Stimulated activated CD4-positive, alpha-beta T cell treated with anti-CD3 and anti-CD28 coated beads, Interleukin-1b, Interleukin-23, amount 100 ng/mL, for 48 hours (primary cell): ENCODE measurements at regions not wholly inside any gene's neighbourhood (a gene's known extent, or its start where the extent isn't known, plus 50 kb on each side); places are given as distances from the start of the nearest gene placed in this dataset.

Experiments used
- DNase-seq: peaks from one replicate; pipeline ENCODE4 v3.0.0-alpha.2; 2020

DNA sequence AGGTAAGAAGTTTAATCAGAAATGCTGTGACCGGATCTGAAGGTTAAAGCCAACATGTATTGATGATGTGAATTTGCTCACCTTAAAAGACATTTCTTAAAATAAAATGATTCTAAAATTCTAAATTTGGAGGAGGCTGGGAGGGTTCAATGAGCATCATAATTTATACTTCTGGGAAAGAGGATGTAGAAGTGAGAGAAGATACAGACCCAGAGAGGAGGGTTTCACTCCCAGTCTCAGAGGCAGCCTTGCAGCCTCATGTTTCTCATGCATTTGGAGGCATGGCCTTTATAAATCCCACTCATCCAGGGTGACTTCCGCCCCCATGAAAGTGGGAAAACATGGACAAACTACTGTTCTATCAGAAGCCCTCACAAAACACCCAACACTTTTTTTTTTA is 305.6 kb upstream of the PITRM1 start:
- no peak for DNase-seq

DNA sequence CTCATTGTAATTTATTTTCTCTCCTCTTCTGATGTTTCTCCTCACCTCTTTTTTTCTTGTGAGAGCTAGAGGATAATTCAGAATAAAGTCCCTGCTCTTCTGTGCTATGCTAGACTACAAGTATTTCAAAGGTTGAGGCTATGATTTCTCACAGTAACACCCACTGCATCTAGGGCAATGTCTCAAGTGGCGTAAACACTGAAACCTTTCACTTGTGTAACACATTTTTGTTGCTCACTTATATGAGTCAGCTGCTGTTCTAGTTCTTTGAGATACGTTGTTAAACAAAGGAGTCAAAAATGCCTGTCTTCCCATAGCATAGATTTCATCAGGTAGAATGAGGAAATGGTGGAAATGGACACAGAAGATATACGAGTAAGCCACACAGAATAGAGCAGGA is 305.1 kb upstream of the PITRM1 start:
- DNase-seq, result no peak

DNA sequence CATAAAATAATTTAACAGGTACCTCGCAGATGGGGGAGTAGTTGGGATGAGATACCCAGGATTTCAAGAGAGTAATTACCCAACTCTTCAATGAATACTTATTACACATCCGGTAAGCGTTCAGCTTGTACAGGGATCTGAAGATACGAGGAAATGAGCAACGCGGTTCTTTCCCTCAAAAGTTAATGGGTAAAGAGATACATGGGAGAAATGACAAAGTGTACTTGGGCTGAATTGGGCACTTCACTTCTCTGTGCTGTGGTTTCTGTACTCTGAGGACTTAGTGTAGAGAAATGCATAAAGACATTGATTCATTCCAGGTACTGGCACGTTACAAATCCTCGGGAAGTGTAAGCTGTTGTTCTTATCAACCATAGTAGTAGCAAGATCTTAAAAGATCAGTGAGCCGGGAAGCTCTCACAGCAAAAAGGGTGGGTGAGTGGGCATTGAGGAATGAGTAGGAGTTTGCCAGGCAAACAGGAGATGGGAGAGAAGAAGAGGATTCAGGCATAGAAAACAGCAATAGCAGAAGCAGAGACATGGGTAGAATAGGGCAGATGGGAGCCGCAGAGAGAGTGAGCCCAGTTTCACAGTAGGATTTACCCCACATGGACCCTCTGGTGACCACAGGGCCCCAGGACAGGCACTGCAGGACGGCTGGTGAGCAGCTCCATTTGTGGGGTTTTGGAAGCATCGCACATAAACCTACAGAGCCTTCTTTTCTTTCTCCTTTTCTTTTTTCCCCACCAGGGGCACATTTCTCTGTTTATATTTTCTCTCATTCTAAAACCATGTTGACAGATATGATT is 304.3 kb upstream of the PITRM1 start:
- DNase-seq, result no peak

DNA sequence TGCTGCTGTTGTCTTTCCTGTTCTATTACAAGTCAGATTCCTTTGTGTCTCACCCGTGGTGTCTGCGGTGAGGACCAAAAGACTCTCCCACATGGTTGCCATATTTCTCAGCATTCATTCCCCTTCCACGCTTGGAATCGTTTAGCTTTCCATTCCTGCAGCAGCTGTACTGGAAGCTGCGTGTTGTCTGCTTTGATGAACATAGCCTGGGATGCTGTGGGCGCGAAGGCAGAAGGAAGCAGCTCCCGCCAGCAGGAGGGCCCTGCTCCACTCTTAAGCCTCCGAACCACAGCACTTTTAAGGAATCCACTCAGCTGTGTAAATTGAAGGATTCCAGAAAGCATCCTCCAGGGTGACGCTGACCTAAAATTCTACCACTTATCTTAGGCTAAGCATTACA is 303.6 kb upstream of the PITRM1 start:
- DNase-seq, result no peak

DNA sequence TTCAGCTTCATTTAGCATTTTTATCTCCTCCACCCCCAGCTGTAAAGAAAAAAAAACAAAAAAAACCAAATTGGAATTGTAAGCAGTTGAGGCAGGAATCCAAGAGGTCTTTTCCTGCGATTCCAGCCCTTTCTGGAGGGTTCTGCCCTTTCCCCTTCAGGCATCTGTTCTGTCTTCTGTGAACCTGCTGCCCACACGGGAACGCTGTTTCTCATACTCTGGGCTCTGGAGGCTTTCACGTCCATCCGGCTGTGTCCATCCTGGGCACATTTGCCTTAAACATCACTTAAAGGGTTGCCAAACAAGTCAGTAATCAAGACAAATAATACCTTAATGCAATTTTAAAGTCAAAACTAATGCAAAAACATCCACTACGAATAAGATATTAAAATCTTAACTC is 302.8 kb upstream of the PITRM1 start:
- DNase-seq, result no peak

DNA sequence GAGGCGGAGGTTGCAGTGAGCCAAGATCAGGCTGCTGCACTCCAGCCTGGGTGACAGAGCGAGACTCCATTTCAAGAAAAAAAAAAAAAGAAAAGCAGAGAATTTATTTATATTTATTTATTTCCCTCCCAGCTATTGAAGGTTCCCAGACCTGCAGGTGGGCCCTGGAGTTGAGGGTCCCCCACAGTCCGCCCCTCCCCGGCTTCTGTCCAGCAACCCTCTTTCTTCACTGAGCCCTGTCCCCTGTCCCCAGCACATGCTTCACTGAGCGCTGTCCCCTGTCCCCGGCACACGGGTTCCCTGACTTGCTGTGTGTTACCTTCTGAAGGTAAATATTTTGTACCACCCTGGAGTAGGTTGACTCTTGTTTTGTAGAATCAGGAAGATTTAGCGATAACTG is 301.7 kb upstream of the PITRM1 start:
- DNase-seq, result no peak

DNA sequence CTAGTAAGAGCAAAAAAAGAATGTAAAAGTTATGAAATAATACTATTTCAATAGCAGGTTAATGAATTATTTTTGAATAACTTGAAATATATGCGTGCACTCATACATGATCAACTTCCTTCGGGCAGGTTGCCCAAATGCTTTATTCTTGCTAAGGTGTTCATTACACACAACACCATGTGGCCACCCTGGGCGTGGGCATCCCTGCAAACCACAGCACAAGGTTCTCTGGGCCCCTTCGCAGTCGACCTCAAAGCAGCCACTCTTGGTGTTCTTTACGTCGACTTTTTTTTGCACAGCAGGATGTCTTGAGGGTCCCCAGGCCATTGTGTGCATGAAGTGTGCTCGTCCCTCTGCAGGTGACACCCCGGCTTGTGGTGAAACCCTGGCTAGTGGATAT is 300.7 kb upstream of the PITRM1 start:
- no peak for DNase-seq

DNA sequence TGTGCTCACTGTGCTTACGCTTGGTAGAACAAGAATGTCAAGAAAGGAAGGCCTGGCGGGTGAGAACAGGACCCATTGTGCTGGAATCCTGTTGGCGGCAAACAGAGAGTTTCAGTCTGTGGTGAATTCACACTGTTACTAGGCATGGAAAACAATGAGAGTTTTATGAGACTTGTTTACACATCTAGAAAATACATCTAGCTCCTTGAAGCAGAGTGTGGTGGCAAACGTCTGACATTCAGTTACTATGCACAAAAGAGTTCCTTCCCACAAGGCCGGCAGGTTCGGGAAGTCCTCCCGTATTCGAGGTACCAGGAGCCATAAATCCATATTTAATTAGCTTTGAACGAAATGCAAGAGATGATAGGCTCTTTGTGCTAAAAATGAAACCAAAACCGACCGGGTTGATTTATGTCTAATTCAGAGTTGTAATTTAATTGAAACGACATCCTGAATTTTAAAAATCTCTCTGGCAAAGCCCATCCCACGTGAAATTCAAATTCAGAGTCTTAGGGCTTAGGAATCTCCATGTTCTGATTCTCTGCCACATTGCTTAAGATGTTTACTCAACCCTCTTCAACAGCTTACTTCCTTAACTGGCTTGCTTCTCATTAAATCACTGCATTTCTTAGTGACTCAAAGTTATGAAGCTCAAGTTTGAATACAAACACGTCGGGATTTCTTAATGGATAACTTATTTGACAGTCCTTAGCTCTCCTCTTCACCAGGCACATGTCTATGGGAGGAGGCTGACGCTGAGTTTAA is 299.9 kb upstream of the PITRM1 start:
- DNase-seq, result no peak

DNA sequence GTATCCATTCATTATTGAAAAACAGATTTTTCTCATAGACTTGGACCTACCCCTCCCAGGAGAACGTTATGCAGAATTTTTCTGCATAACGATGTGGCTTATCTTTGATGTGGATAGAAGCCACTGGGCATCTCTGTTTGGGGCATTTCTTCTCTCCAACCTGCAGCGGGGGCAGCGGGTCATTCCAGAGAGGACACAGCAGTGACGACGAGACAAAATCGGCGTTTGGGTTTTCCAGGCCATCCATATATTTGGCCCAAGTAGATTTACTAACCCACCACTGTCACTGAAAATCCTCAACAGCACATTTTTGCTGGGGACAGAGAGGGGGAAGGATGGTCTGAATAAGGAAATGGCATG is 299.3 kb upstream of the PITRM1 start:
- DNase-seq, result no peak

DNA sequence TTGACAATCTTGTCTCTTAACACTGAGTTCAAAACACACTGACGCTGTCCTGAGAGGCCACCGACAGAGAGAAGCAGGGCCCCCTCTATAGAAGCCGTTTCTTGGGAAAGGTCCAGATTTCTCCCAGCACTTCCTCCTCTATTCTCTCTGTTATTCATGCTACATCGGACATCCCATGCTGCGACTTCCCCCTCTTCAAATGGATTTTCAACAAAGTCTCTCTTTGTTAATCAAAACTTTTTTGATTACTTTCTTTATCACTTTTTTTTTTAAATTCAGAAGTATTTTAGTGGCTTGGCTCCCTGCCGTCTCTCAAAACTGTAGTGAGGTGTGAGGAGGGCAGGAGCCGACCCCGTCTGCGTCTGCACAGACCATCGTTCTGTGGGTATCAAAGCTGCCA is 298.9 kb upstream of the PITRM1 start:
- no peak for DNase-seq

DNA sequence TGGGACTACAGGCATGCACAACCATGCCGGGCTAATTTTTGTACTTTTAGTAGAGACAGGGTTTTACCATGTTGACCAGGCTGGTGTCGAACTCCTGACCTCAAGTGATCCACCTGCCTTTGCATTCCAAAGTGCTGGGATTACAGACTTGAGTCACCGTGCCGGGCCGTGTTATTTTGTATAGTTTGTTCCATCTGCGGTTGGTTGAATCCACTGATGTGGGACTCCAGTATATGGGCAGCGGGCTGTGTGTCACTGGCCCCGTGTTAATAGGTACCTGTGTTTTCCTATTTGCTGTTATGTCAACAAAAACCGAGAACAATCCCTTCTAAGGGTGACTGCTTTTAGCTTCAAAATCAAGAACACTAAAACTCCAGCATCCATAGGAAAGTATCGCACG is 297.6 kb upstream of the PITRM1 start:
- DNase-seq, result no peak

DNA sequence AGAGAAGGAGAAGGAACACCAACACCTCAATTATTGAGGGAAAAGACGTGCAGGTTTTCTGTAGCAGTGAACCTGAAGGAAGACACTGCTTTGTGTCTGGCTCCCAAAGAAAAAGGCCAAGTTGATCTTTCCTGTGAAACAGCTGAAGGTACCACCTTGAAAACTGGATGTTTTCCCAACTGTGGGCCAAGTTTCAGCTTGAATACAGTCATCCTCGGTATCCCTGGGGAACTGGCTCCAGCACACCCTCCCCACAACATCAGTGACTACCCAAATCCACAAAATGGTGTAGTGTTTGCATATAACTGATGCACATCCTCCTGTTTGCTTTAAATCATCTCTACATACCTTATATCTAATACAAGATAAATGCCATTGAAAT is 297.0 kb upstream of the PITRM1 start:
- no peak for DNase-seq

DNA sequence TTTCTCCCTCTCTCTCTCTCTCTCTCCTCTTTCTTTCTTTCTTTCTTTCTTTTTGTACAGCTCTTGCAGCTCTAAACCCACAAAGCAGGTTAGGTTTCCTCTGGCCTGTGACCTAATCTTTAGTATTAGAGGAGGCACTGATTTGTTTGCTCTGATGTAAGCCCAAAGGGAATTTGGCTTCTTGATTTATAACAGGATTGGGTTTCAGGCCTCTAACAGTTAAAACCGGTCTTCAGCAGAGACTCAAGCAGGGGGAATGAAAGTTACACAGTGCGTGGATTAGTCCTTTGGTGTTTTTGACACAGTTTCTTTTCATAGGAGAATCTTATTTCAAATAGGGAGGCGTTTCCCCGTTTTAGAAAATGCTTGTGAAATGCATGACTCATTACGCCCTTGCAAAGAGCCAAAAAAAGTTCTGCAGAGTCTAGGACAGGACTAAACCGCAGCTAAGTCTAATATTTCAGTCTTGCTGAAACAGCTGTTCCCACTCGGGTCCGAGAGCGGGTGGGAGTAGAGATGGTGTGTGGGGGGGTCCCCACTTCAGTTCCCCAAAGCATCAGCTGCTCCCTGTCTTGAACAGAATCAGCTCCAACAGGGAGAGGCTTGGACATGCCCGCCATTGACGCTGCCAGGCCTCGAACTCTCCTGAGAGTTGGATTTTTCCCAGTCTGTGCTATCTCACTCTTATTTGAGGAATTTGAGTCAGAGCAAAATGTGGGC is 296.5 kb upstream of the PITRM1 start:
- DNase-seq, result no peak

DNA sequence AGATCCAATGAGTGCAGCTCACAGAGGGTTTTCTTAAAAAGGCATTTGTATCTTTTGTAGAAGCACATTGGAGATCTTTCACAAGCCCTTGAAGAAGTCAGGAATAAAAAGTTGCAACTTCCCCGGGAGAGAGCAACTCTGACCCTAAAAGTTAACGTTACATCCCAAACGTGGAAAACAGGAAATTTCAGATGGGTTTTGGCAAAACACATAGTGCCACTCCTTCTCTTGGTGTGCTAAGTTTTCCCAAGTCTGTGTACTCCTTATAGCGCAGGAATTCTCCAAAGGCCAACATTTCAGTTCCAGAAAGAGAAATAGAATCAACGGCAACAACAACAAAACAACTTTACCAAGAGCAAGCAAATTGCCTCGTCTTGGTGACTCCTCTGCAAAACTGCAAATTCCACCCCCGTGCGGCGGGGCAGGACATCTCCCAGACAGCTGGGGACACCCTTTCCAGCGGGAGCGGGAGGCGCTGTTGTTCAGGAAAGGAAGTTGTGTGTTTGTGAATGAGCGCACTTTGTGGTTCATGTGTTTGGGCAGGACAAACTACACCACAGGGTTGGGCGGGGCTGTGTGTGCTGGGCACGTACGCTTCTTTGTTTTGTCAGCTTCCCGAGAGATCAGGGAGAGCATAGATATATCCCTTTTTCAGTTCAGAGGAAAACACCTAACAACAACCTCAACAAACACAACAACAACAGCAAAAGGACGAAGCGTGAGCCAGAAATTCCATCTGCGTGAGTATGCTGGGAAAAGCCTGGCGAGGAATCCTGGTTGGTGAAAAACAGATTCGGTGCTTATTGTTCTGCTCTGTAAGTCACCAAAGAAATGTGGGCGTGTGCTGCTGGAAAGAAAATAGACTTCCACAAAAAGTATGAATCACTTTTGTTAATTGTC is 294.7 kb upstream of the PITRM1 start:
- no peak for DNase-seq

DNA sequence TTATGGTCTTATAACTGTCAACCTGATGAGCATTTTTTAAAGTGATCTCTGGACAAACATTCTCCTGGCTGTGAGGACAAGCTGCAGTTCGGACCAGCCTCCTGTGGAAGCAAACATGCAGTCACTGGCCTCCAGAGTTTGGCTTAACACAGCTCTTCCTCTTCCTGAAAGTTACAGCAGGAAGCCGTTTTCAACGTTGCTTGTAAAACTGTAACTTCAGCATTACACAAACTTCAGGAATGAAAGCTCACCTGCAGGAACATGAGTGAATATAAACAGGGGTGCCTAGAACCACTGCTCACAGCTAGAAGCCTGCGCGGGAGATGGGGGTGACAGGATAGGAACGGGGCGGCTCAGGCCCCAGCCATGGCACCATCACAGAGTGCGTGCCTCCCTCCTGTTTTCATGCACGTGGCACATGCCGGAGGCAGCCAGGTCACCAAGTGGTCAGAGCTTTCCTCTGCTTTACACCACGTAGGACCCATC is 292.9 kb upstream of the PITRM1 start:
- DNase-seq, result no peak

DNA sequence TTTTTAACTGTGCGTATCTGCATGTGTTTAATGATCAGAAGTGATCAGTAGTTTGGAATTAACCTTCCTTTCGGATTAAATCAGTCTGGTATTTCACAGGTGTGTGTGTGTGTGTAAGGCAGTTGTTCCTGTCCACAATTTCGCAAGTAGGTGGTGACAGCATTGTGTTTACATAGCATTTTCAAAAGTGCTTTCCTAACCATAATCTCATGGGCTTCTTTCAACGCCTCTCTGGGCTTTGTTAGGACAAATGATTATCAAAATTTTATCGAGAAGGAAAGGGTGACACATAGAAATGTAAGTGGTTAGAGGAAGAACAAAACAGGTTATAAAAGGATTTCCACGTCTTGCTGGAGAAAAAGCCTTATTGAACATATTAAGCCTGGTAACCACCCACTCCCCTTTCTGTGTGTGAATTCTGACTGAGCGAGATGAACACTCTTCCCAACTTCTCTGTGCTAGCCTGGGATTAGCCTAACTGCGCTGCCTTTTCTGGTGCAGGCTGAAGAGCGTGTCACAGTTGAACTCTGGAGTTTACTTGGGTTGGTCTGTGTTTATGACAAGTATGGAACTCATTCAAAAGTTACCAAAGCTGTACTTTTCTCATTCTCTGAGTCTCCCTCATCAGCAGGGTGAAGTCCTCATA is 292.3 kb upstream of the PITRM1 start:
- DNase-seq, result no peak

DNA sequence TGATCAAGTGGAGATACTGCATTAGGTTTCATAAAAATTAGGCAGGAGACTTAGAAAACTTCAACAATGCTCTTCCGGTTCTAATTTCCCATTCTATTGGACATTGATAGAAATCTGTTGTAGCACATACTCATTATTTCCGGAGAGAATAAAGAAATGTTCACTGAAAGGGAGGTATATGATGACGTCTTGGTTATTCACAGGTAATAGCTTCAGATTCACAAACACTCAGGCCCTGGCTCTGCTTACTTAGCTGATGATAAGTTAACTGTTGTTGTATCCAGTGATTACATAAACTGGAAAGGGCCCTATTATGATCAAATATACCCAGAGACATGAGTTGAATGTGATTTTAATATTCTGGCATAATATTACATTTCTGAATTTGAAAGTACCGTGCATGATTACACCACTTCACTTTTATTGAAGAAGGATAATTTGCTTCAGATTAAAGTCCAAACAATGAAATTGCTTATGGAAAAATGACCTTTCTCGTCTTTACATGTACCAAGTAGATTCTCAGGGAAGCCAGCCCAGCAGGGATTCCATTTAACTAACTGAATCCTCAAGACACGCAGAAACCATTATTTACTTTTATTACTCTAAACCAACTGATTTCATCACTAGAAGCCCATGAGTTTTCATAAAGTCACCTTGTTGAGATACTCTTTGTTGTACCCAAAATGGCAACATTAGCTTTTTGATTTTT is 288.0 kb upstream of the PITRM1 start:
- DNase-seq, result no peak

DNA sequence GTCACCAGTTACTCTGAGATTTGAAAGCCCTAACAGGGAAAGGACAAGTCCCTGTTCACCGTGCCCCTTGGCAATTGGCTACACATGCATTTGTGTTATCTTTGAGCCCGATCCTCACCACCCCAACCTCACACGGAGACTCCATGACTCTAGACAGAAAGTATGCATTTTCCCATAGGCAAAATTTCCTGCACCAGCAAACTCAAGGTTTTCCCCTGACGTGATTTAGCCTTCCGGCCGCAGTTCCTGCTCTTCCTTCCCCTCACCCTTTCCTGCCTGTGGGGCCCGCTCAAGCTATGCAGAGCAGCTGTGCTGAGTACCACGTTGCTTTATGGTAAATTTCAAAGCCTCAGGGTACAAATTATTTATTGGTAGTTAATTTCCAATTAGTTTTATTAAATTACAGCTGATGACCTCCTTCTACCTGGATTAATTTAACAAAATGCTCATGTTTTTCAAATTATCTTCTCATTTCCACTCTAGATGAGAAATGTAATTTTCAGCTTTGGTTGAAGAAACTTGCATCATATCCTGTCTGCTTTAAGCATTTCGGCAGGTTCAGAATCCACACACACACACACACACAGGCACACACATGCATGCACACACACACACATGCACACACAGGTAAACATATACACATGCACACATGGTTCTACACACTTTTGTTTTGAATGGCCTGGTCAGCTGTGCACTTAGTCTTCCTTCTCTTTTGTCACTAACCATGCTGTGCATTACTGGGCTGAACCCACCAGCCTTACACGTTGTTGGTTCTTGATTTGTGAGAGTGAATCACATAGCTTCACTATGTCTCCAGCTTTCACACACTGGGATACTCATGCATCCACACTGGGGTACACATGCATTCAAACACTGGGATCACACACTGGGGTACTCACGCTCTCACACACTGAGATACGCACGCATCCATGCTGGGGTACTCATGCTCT is 283.1 kb upstream of the PITRM1 start:
- no peak for DNase-seq

DNA sequence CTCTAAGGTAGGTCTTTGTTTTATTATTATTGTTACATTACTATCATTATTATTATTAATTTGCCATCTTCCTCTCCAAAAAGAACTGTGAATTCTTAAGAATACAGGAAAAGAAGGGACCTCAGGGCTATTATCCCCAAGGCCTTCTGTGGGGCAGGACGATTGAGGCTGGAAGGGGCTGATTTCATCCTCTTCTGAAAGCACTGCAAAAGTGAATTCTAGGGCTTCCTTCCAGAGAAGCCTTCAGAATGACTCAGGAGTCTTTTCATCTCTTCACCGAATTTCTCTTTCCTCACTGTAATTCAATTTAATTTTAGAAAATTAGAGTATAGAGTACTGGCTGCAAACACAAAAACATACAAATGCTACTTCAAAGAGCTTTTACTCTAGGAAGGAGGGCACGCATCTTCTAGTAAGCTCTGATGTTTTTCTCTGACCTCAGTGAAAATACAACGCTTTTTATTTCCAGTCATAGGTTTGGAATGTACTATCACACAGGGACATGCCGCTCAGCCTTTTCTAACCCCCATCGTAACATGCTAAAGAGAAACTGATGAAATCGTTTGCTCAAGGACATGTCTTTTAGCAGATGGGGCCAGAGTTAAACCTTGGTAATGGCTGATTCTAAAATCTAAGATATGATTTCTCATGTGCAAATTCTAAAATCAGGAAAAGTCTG is 280.2 kb upstream of the PITRM1 start:
- no peak for DNase-seq

DNA sequence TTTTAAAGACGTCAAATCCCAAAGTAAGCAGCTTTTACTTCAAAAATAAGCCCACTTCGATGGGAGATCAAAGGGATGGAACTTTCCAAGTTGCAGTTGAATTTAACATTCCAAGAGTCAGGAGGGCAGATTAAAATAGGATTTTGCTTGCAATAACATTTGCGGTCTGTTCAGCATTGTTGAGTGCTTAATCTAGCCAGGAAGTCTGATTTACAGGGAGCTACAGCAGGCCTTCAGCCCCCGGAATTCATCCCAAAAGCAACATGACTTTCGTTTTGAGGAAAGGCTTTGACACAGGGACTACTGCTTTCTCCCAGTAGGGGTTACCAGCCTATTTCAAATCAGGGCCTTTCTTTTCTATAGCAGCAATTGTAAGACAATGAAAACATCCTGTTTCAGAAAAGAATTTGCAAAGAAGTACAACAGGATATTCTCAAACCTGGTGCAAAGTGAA is 279.6 kb upstream of the PITRM1 start:
- no peak for DNase-seq
